GM12872 (cell line): ENCODE measurements at regions not wholly inside any gene's neighbourhood (a gene's known extent, or its start where the extent isn't known, plus 50 kb on each side); places are given as distances from the start of the nearest gene placed in this dataset.

ENCODE experiments used
- TF ChIP-seq, protein P1 (sequence below): IDR thresholded peaks from 3 replicates; pipeline ENCODE4 v1.5.1; 2011; ENCODE audit warnings: low read depth, mild to moderate bottlenecking, low read length, moderate library complexity; ENCODE audit not compliant: insufficient read depth

- TF ChIP-seq, protein P1, sequence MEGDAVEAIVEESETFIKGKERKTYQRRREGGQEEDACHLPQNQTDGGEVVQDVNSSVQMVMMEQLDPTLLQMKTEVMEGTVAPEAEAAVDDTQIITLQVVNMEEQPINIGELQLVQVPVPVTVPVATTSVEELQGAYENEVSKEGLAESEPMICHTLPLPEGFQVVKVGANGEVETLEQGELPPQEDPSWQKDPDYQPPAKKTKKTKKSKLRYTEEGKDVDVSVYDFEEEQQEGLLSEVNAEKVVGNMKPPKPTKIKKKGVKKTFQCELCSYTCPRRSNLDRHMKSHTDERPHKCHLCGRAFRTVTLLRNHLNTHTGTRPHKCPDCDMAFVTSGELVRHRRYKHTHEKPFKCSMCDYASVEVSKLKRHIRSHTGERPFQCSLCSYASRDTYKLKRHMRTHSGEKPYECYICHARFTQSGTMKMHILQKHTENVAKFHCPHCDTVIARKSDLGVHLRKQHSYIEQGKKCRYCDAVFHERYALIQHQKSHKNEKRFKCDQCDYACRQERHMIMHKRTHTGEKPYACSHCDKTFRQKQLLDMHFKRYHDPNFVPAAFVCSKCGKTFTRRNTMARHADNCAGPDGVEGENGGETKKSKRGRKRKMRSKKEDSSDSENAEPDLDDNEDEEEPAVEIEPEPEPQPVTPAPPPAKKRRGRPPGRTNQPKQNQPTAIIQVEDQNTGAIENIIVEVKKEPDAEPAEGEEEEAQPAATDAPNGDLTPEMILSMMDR: no peak
Observed at GRCh38 chr12:90562671-90563070, 392.3 kb downstream of the CCER1 start.

- TF ChIP-seq, protein P1: no peak
Observed at GRCh38 chr12:90548595-90548994, 406.4 kb downstream of the CCER1 start.

DNA sequence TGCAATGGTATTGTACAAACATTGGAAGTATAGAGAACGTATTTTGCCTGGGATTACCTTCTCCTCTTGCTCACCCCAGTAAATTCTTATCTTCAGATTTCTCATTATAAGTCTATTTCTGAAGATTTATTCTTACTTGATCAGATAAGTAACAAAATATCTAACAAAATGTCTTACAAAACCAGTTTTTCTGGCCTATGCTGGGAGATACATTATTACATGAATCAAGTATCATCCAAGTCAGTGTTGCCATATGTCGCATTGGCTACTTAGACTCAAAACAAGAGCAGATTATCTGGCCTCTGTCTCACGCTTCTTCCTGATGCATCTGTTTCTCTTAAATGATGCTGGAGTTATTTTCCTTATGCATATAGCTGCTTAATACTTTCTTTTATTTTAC lies 408.5 kb downstream of the CCER1 start:
- TF ChIP-seq, protein P1: no peak

- TF ChIP-seq, protein P1: no peak
Observed at GRCh38 chr12:90543841-90544240, 411.1 kb downstream of the CCER1 start.

- TF ChIP-seq, protein P1: no peak
Observed at GRCh38 chr12:90543374-90543773, 411.6 kb downstream of the CCER1 start.

GRCh38 chr12:90520002-90520734 lies 434.8 kb downstream of the CCER1 start:
- TF ChIP-seq, protein P1: no peak

- TF ChIP-seq, protein P1: no peak
Observed at GRCh38 chr12:90519285-90519684, 435.7 kb downstream of the CCER1 start.
